ENCODE measurements at regions not wholly inside any gene's neighbourhood (a gene's known extent, or its start where the extent isn't known, plus 50 kb on each side); places are given as distances from the start of the nearest gene placed in this dataset.

DNA sequence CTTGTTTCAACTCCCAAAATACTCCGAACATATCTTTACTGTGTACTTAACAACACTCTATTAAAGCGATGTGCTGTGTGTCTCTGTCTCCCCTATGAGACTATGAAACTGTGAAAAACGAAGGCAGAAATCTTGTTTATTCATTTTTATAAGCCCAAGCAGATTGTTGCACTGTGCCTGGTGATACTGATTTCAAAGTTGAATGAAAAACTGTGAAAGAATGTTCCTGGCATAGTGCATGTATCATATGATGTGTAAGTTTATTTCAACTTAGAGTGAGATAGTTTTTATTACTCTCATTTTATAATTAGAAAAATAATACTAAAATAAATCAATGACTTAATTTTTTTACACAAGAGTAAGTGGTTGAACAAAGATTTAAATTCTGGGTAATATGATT is 471.9 kb upstream of the PCDH15 start:
- TF ChIP-seq, protein P1, sequence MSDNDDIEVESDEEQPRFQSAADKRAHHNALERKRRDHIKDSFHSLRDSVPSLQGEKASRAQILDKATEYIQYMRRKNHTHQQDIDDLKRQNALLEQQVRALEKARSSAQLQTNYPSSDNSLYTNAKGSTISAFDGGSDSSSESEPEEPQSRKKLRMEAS (IDR thresholded peaks at IDR 0.05), result no peak
- TF ChIP-seq CTCF (IDR thresholded peaks at IDR 0.05; ENCODE audit: control extremely low read depth in 1 of 3, insufficient read depth in 1 of 3, low read depth in 1 of 3, low read length in 3 of 3), result no peak

Measured in H1 (cell line).